ENCODE measurements at regions not wholly inside any gene's neighbourhood (a gene's known extent, or its start where the extent isn't known, plus 50 kb on each side); places are given as distances from the start of the nearest gene placed in this dataset.

GRCh38 chrX:65610481-65610880, 57.0 kb upstream of the MSN start:
- Histone ChIP-seq H3K27me3 (ENCODE audit: insufficient read depth) (no peaks in the 10 kb centered on the region), H3K36me3 (replicated peaks in 1 of 2; ENCODE audit: control insufficient read depth in 1 of 2, insufficient read depth in 2 of 2, low read length in 1 of 2) (no peaks in the 10 kb centered on the region), H3K9me2 (no peaks in the 10 kb centered on the region), H3K4me1 (ENCODE audit: control insufficient read depth in 1 of 2, insufficient read depth in 2 of 2, low read depth in 1 of 2, low read length in 1 of 2) (no peaks in the 10 kb centered on the region), H3K79me2 (ENCODE audit: insufficient read depth) (no peaks in the 10 kb centered on the region), H3K4me3 (ENCODE audit: low read depth in 2 of 2, low read length in 1 of 2) (no peak overlapping the region), H3K4me2 (no peak overlapping the region), H2AFZ (ENCODE audit: low read depth) (no peak overlapping the region), H4K20me1 (ENCODE audit: insufficient read depth) (no peaks in the 10 kb centered on the region), H3K9ac (no peak overlapping the region), H3K9me3 (no peaks in the 10 kb centered on the region), H3F3A (replicated peaks; ENCODE audit: insufficient read depth) (peaks cover 6% of the 10 kb centered on the region), H3K27ac (ENCODE audit: low read depth in 2 of 2, low read length in 1 of 2) (no peak overlapping the region)
- no peak for TF ChIP-seq YY1 (IDR thresholded peaks at IDR 0.05; ENCODE audit: low read depth)
- POLR2A ChIA-PET: no interaction called here
- no peak for DNase-seq
- CTCF ChIA-PET: interaction anchor here (1.2 kb wide), 1 partner anchor 14 kb away, joined by 3 read pairs; no protein-coding TSS in a partner anchor

GRCh38 chrX:65610040-65610439, 57.4 kb upstream of the MSN start:
- WGBS (ENCODE audit: low lambda C conversion rate): 12% methylated on average over 3 of the region's 3 CpGs
- Histone ChIP-seq H3K36me3 (replicated peaks in 1 of 2; ENCODE audit: control insufficient read depth in 1 of 2, insufficient read depth in 2 of 2, low read length in 1 of 2) (no peaks in the 10 kb centered on the region), H3K4me2 (no peak overlapping the region), H3K9me3 (no peaks in the 10 kb centered on the region), H4K20me1 (ENCODE audit: insufficient read depth) (no peaks in the 10 kb centered on the region), H3F3A (replicated peaks; ENCODE audit: insufficient read depth) (peaks cover 6% of the 10 kb centered on the region), H3K4me1 (ENCODE audit: control insufficient read depth in 1 of 2, insufficient read depth in 2 of 2, low read depth in 1 of 2, low read length in 1 of 2) (no peaks in the 10 kb centered on the region), H3K9ac (no peak overlapping the region), H2AFZ (ENCODE audit: low read depth) (no peak overlapping the region), H3K27me3 (ENCODE audit: insufficient read depth) (no peaks in the 10 kb centered on the region), H3K9me2 (no peaks in the 10 kb centered on the region), H3K27ac (ENCODE audit: low read depth in 2 of 2, low read length in 1 of 2) (no peak overlapping the region), H3K79me2 (ENCODE audit: insufficient read depth) (no peaks in the 10 kb centered on the region), H3K4me3 (ENCODE audit: low read depth in 2 of 2, low read length in 1 of 2) (no peak overlapping the region)
- ChIA-PET POLR2A (no interaction called here), CTCF (no interaction called here)
- TF ChIP-seq CTCF (IDR thresholded peaks at IDR 0.05) (no peak), NRF1 (IDR thresholded peaks at IDR 0.05; ENCODE audit: low read depth, low read length) (no peak), SMC3 (IDR thresholded peaks at IDR 0.05; ENCODE audit: low read depth, low read length) (no peak), GATA2 (CRISPR knock-in tag; IDR thresholded peaks at IDR 0.05) (no peak), ELF1 (IDR thresholded peaks at IDR 0.05) (no peak), USF2 (IDR thresholded peaks at IDR 0.05; ENCODE audit: borderline replicate concordance, low read depth, low read length) (no peak), ZBTB33 (IDR thresholded peaks at IDR 0.05; ENCODE audit: borderline replicate concordance, low read depth) (no peak), TEAD4 (IDR thresholded peaks at IDR 0.05; ENCODE audit: borderline replicate concordance, insufficient read depth) (no peak), GABPA (IDR thresholded peaks at IDR 0.05; ENCODE audit: low read depth) (no peak), TAF1 (IDR thresholded peaks at IDR 0.05; ENCODE audit: borderline replicate concordance, low read depth, low read length) (no peak)
- DNase-seq: no peak
